Endothelial cell of umbilical vein (primary cell): ENCODE measurements at regions not wholly inside any gene's neighbourhood (a gene's known extent, or its start where the extent isn't known, plus 50 kb on each side); places are given as distances from the start of the nearest gene placed in this dataset.

Experiments
- EZH2 ChIP-seq: IDR thresholded peaks from 2 replicates; pipeline ENCODE4 v1.6.1; 2012; ENCODE audit warnings: borderline replicate concordance, low read depth, mild to moderate bottlenecking, moderate library complexity, low read length, inconsistent platforms; ENCODE audit not compliant: severe bottlenecking
- FOS ChIP-seq: IDR thresholded peaks from 2 replicates; pipeline ENCODE4 v1.6.1; 2011; ENCODE audit warnings: mild to moderate bottlenecking, low read length, moderate library complexity, borderline replicate concordance; ENCODE audit not compliant: insufficient read depth
- JUN ChIP-seq: IDR thresholded peaks from 2 replicates; pipeline ENCODE4 v1.6.1; 2011; ENCODE audit warnings: borderline replicate concordance, low read depth; ENCODE audit not compliant: insufficient read length, insufficient read depth
- MYC ChIP-seq: IDR thresholded peaks from one replicate; pipeline ENCODE4 v1.6.1; 2011; ENCODE audit warnings: mild to moderate bottlenecking, low read depth, low read length
- POLR2A ChIP-seq: IDR thresholded peaks from 2 replicates; pipeline ENCODE4 v1.6.1; 2012; ENCODE audit warnings: low read depth, mild to moderate bottlenecking, control low read depth, low read length
- POLR2AphosphoS5 ChIP-seq: IDR thresholded peaks from 2 replicates; pipeline ENCODE4 v1.6.1; 2012; ENCODE audit warnings: low read depth, mild to moderate bottlenecking, control low read depth, low read length, moderate library complexity; ENCODE audit not compliant: insufficient read depth
- TF ChIP-seq, protein P1 (sequence below), 2 donors: IDR thresholded peaks; 1 replicate in 1 of 2; 2 replicates in 1 of 2; pipeline ENCODE4 v1.5.1; 2011; ENCODE audit warnings: low read length in 2 of 2, mild to moderate bottlenecking in 2 of 2, moderate library complexity in 2 of 2, control low read depth in 1 of 2, inconsistent platforms in 1 of 2, low read depth in 1 of 2; ENCODE audit not compliant: insufficient read depth in 1 of 2; ENCODE audit errors: extremely low read depth in 1 of 2
- TF ChIP-seq, protein P2 (sequence below): IDR thresholded peaks from 2 replicates; pipeline ENCODE4 v1.6.1; 2011; ENCODE audit not compliant: insufficient read depth, insufficient read length

DNA sequence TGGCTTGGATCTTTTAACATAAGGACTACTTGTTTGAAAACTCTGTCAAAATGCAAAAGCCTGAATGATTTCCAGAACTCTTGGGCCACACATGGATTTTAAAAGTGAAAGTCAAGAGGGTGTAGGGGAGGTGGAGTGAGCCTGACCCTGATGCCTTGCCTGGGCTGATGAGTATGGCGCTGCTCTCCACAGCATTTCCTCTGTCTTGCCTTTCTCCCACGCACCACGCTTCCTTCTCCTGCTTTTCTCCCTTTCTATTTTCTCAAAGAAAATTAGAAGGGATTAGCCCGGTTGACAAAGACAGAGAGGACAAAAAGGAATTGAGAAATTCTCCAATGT is 207.0 kb upstream of the CCDC68 start:
- TF ChIP-seq, protein P1, sequence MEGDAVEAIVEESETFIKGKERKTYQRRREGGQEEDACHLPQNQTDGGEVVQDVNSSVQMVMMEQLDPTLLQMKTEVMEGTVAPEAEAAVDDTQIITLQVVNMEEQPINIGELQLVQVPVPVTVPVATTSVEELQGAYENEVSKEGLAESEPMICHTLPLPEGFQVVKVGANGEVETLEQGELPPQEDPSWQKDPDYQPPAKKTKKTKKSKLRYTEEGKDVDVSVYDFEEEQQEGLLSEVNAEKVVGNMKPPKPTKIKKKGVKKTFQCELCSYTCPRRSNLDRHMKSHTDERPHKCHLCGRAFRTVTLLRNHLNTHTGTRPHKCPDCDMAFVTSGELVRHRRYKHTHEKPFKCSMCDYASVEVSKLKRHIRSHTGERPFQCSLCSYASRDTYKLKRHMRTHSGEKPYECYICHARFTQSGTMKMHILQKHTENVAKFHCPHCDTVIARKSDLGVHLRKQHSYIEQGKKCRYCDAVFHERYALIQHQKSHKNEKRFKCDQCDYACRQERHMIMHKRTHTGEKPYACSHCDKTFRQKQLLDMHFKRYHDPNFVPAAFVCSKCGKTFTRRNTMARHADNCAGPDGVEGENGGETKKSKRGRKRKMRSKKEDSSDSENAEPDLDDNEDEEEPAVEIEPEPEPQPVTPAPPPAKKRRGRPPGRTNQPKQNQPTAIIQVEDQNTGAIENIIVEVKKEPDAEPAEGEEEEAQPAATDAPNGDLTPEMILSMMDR (IDR thresholded peaks at IDR 0.05; ENCODE audit: extremely low read depth in 1 of 2, insufficient read depth in 1 of 2, low read depth in 1 of 2, low read length in 2 of 2), result no peak
- TF ChIP-seq EZH2 (no peak), POLR2A (no peak), POLR2AphosphoS5 (no peak), JUN (no peak), FOS (no peak), MYC (no peak)
- TF ChIP-seq, protein P2, sequence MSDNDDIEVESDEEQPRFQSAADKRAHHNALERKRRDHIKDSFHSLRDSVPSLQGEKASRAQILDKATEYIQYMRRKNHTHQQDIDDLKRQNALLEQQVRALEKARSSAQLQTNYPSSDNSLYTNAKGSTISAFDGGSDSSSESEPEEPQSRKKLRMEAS, result no peak
